B cell (primary cell): ENCODE measurements at regions not wholly inside any gene's neighbourhood (a gene's known extent, or its start where the extent isn't known, plus 50 kb on each side); places are given as distances from the start of the nearest gene placed in this dataset.

Experiments used
- ATAC-seq: fragments of 200-7000 bp; cut with Tn5 transposase; one replicate; pipeline ENCODE4 v1.10.0; 2021; ENCODE audit warnings: low read depth, mild to moderate bottlenecking, moderate number of reproducible peaks, moderate library complexity
- CTCF ChIA-PET: fragments of 350-600 bp; sonication (Branson Sonifier 250); formaldehyde crosslinking; loops from one replicate; lab custom pipeline; 2021; ENCODE audit warnings: antibody characterized with exemption, inconsistent platforms; lab: Charles Lee
- POLR2A ChIA-PET: fragments of 350-600 bp; sonication (Branson Sonifier 250); formaldehyde crosslinking; loops from one replicate; lab custom pipeline; 2021; ENCODE audit warnings: antibody characterized with exemption; lab: Charles Lee
- DNase-seq: peaks from one replicate; pipeline ENCODE4 v3.0.0; 2013
- H2AFZ ChIP-seq: 2 replicates; pipeline ENCODE4 v1.6.1; 2012; ENCODE audit warnings: mild to moderate bottlenecking, low read depth, low read length; ENCODE audit not compliant: insufficient read depth, poor library complexity, severe bottlenecking
- H3K27ac ChIP-seq, 2 donors: 1 replicate in 1 of 2; 2 replicates in 1 of 2; pipeline ENCODE4 v1.5.1; 2012 to 2013; ENCODE audit warnings: low read length in 2 of 2, mild to moderate bottlenecking in 2 of 2, moderate library complexity in 1 of 2
- H3K27me3 ChIP-seq, 4 experiments: fragments of 200-600 bp in 1 of 4; sonication (generic) in 1 of 4; replicated peaks in 1 of 4; 1 replicate in 2 of 4; 2 replicates in 2 of 4; pipeline versions ENCODE4 v1.6.1 to v1.7.0; 2013 to 2016; ENCODE audit warnings: low read length in 3 of 4, mild to moderate bottlenecking in 2 of 4, mixed read lengths in 1 of 4, moderate library complexity in 1 of 4; ENCODE audit not compliant: insufficient read depth in 4 of 4, control insufficient read depth in 3 of 4; ENCODE audit errors: control extremely low read depth in 1 of 4
- H3K36me3 ChIP-seq, 2 experiments: replicated peaks in 1 of 2; 1 replicate in 1 of 2; 2 replicates in 1 of 2; pipeline versions ENCODE4 v1.6.1 to v1.7.1; 2013; ENCODE audit warnings: low read length in 1 of 2; ENCODE audit not compliant: insufficient read depth in 2 of 2, control insufficient read depth in 1 of 2; ENCODE audit errors: control extremely low read depth in 1 of 2, extremely low read depth in 1 of 2
- H3K4me1 ChIP-seq, 2 donors: fragments of 200-600 bp in 1 of 2; sonication (generic) in 1 of 2; 1 replicate in 1 of 2; 2 replicates in 1 of 2; pipeline versions ENCODE4 v1.5.1 to v1.6.1; 2013 to 2017; ENCODE audit warnings: low read length in 2 of 2; ENCODE audit not compliant: control insufficient read depth in 2 of 2, insufficient read depth in 2 of 2
- H3K4me2 ChIP-seq: replicated peaks from 2 replicates; pipeline ENCODE3; 2012; ENCODE audit warnings: mild to moderate bottlenecking, low read depth, low read length; ENCODE audit not compliant: poor library complexity, severe bottlenecking
- H3K4me3 ChIP-seq, 5 experiments: fragments of 200-600 bp in 1 of 5; sonication (generic) in 1 of 5; 1 replicate in 3 of 5; 2 replicates in 2 of 5; pipeline versions ENCODE4 v1.5.1 to v1.7.0; 2011 to 2016; ENCODE audit warnings: low read length in 4 of 5, mild to moderate bottlenecking in 4 of 5, low read depth in 2 of 5, control low read depth in 1 of 5, moderate library complexity in 1 of 5; ENCODE audit not compliant: insufficient read depth in 1 of 5; ENCODE audit errors: control extremely low read depth in 1 of 5, extremely low read depth in 1 of 5
- H3K79me2 ChIP-seq: fragments of 200-600 bp; sonication (generic); one replicate; pipeline ENCODE4 v1.6.0; 2016; ENCODE audit warnings: low read length; ENCODE audit not compliant: control insufficient read depth, insufficient read depth
- H3K9ac ChIP-seq: fragments of 200-600 bp; sonication (generic); 2 replicates; pipeline ENCODE4 v1.6.1; 2017; ENCODE audit warnings: mild to moderate bottlenecking, low read length, moderate library complexity
- H3K9me3 ChIP-seq, 3 donors: one replicate each; pipeline versions ENCODE4 v1.6.1 to v1.7.1; 2013; ENCODE audit warnings: low read length in 2 of 3; ENCODE audit not compliant: control insufficient read depth in 2 of 3, insufficient read depth in 1 of 3; ENCODE audit errors: control extremely low read depth in 1 of 3
- H4K20me1 ChIP-seq: 2 replicates; pipeline ENCODE4 v1.6.0; 2012; ENCODE audit warnings: mild to moderate bottlenecking, low read length; ENCODE audit not compliant: insufficient read depth, control insufficient read depth, poor library complexity, severe bottlenecking
- H3K27ac Mint-ChIP-seq: one replicate; pipeline ENCODE4 v1.8.0; 2021; ENCODE audit warnings: mixed read lengths
- H3K27me3 Mint-ChIP-seq: one replicate; pipeline ENCODE4 v1.8.0; 2021; ENCODE audit warnings: mixed read lengths
- H3K4me1 Mint-ChIP-seq: one replicate; pipeline ENCODE4 v1.8.0; 2021; ENCODE audit warnings: mixed read lengths
- H3K4me3 Mint-ChIP-seq: one replicate; pipeline ENCODE4 v1.8.0; 2021; ENCODE audit warnings: mixed read lengths
- H3K9me3 Mint-ChIP-seq: one replicate; pipeline ENCODE4 v1.8.0; 2022; ENCODE audit warnings: mixed read lengths; ENCODE audit not compliant: insufficient read depth
- CTCF ChIP-seq: fragments of 200-600 bp; IDR thresholded peaks from one replicate; pipeline ENCODE4 v1.8.0; 2022; ENCODE audit warnings: antibody characterized with exemption, mild to moderate bottlenecking
- EZH2 ChIP-seq: IDR thresholded peaks from 2 replicates; pipeline ENCODE4 v1.6.1; 2012; ENCODE audit warnings: borderline replicate concordance, low read depth, mild to moderate bottlenecking, moderate library complexity, low read length; ENCODE audit not compliant: insufficient read depth, poor library complexity, severe bottlenecking
- WGBS: methylation state at CpG from one replicate; pipeline ENCODE4 v1.1.5; 2013; ENCODE audit warnings: missing lambda C conversion rate; ENCODE audit not compliant: insufficient coverage; 5-methylcytosine and 5-hydroxymethylcytosine counted together
- intact Hi-C: fragments of 100-400 bp; cut with micrococcal nuclease; formaldehyde crosslinking; loops from one replicate; pipeline ENCODE4 v1.10.0; 2022

- no peaks in the 10 kb centered on the region for H3K79me2 ChIP-seq
- no peak for ATAC-seq
- H3K27ac ChIP-seq = no peak overlapping the region
- H3K27me3 Mint-ChIP-seq = peaks cover 5% of the 10 kb centered on the region
- H4K20me1 ChIP-seq = no peaks in the 10 kb centered on the region
- peaks cover 0 to 2% (median 0%) of the 10 kb centered on the region in 4 experiments for H3K27me3 ChIP-seq
- no peaks in the 10 kb centered on the region for H3K4me1 ChIP-seq
- CTCF ChIA-PET = no interaction called here
- no peak for DNase-seq
- H3K36me3 ChIP-seq = no peaks in the 10 kb centered on the region
- no peaks in the 10 kb centered on the region for H3K4me1 Mint-ChIP-seq
- peaks cover 0 to 18% (median 1%) of the 10 kb centered on the region in 3 donors for H3K9me3 ChIP-seq
- POLR2A ChIA-PET = no interaction called here
- H3K9ac ChIP-seq = no peak overlapping the region
- no peak overlapping the region for H3K4me3 Mint-ChIP-seq
- H3K27ac Mint-ChIP-seq = no peak overlapping the region
- no CpG with 5 or more reads among the region's 1 CpG for WGBS
- intact Hi-C loops = no loop called here
- peaks cover 8% of the 10 kb centered on the region for H3K9me3 Mint-ChIP-seq
- TF ChIP-seq EZH2 (no peak), CTCF (no peak)
- H3K4me2 ChIP-seq = no peak overlapping the region
- no peak overlapping the region for H3K4me3 ChIP-seq
- no peak overlapping the region for H2AFZ ChIP-seq
These were observed 107.4 kb upstream of the TSPAN5 start for GRCh38 chr4:98765771-98766170.

- DNase-seq (no peak), ATAC-seq (no peak)
- Histone ChIP-seq H4K20me1 (no peaks in the 10 kb centered on the region), H3K9me3 (no peaks in the 10 kb centered on the region), H3K4me3 (no peak overlapping the region), H3K27ac (no peak overlapping the region), H3K79me2 (no peaks in the 10 kb centered on the region), H3K36me3 (no peaks in the 10 kb centered on the region), H3K27me3 (no peaks in the 10 kb centered on the region), H3K4me2 (no peak overlapping the region), H3K9ac (no peak overlapping the region), H2AFZ (no peak overlapping the region), H3K4me1 (no peaks in the 10 kb centered on the region)
- intact Hi-C loops = no loop called here
- ChIA-PET CTCF (no interaction called here), POLR2A (no interaction called here)
- Mint-ChIP-seq H3K27ac (no peak overlapping the region), H3K4me1 (no peaks in the 10 kb centered on the region), H3K27me3 (no peaks in the 10 kb centered on the region), H3K4me3 (no peak overlapping the region), H3K9me3 (no peaks in the 10 kb centered on the region)
- WGBS = no CpG with 5 or more reads among the region's 1 CpG
- TF ChIP-seq CTCF = no peak
- TF ChIP-seq EZH2 = no peak
These were observed 99.8 kb upstream of the TSPAN5 start for GRCh38 chr4:98758182-98758581.
